ENCODE measurements at regions not wholly inside any gene's neighbourhood (a gene's known extent, or its start where the extent isn't known, plus 50 kb on each side); places are given as distances from the start of the nearest gene placed in this dataset.
"Not testable (repeated sequence)": the region's sequence is repeated elsewhere in the genome, so short reads cannot be mapped to it uniquely, and the experiment has no call there.

- no peaks in the 10 kb centered on the region for H3K4me1 ChIP-seq (ENCODE audit: control insufficient read depth, extremely low read depth, insufficient read depth, low read length)
- no peaks in the 10 kb centered on the region for H3K36me3 ChIP-seq (ENCODE audit: control insufficient read depth, insufficient read depth, low read length)
- no peak overlapping the region for H3K27ac ChIP-seq (ENCODE audit: insufficient read depth, low read length)
- no peak for DNase-seq (ENCODE audit: low read depth in 2 of 2)
- H3K4me3 ChIP-seq (replicated peaks in 1 of 4; ENCODE audit: control extremely low read depth in 1 of 4, insufficient read depth in 1 of 4, low read depth in 3 of 4, low read length in 4 of 4) = no peak overlapping the region
- H3K9ac ChIP-seq (ENCODE audit: insufficient read depth, low read length) = no peak overlapping the region
- no peak overlapping the region for H2AFZ ChIP-seq (ENCODE audit: low read length)
- H3K4me2 ChIP-seq (ENCODE audit: extremely low read depth, insufficient read depth, low read length) = no peak overlapping the region
- H3K79me2 ChIP-seq (ENCODE audit: control insufficient read depth, insufficient read depth, low read length) = no peaks in the 10 kb centered on the region
- H4K20me1 ChIP-seq (ENCODE audit: control insufficient read depth, extremely low read depth, insufficient read depth, low read length) = no peaks in the 10 kb centered on the region
- no peaks in the 10 kb centered on the region for H3K27me3 ChIP-seq (ENCODE audit: control insufficient read depth, insufficient read depth, low read length)
- TF ChIP-seq EZH2 (IDR thresholded peaks at IDR 0.05; ENCODE audit: low read length, missing control alignments) (no peak), CTCF (conservative IDR thresholded peaks at IDR 0.05 in 1 of 2, IDR thresholded peaks at IDR 0.05 in 1 of 2; ENCODE audit: low read depth in 1 of 2, low read length in 2 of 2) (no peak)
- no peaks in the 10 kb centered on the region for H3K9me3 ChIP-seq (ENCODE audit: control insufficient read depth, insufficient read depth, low read depth, low read length)
These were observed 69.9 kb downstream of the SDR9C7 start for GRCh38 chr12:56864318-56864717.

- no peak overlapping the region for H3K27ac ChIP-seq (ENCODE audit: insufficient read depth, low read length)
These were observed 70.4 kb downstream of the SDR9C7 start for GRCh38 chr12:56863789-56864188.

GRCh38 chr12:56862264-56862663 is 71.9 kb downstream of the SDR9C7 start:
- DNase-seq (ENCODE audit: low read depth in 2 of 2) = no peak
- Histone ChIP-seq H3K4me3 (replicated peaks in 1 of 4; ENCODE audit: control extremely low read depth in 1 of 4, insufficient read depth in 1 of 4, low read depth in 3 of 4, low read length in 4 of 4) (no peak overlapping the region), H3K9ac (ENCODE audit: insufficient read depth, low read length) (no peak overlapping the region), H2AFZ (ENCODE audit: low read length) (no peak overlapping the region), H3K9me3 (ENCODE audit: control insufficient read depth, insufficient read depth, low read depth, low read length) (no peaks in the 10 kb centered on the region), H3K4me1 (ENCODE audit: control insufficient read depth, extremely low read depth, insufficient read depth, low read length) (no peaks in the 10 kb centered on the region), H3K36me3 (ENCODE audit: control insufficient read depth, insufficient read depth, low read length) (no peaks in the 10 kb centered on the region), H3K27ac (ENCODE audit: insufficient read depth, low read length) (no peak overlapping the region), H4K20me1 (ENCODE audit: control insufficient read depth, extremely low read depth, insufficient read depth, low read length) (no peaks in the 10 kb centered on the region), H3K79me2 (ENCODE audit: control insufficient read depth, insufficient read depth, low read length) (no peaks in the 10 kb centered on the region), H3K4me2 (ENCODE audit: extremely low read depth, insufficient read depth, low read length) (no peak overlapping the region), H3K27me3 (ENCODE audit: control insufficient read depth, insufficient read depth, low read length) (no peaks in the 10 kb centered on the region)
- no peak for TF ChIP-seq EZH2 (IDR thresholded peaks at IDR 0.05; ENCODE audit: low read length, missing control alignments)
- no peak for TF ChIP-seq CTCF (conservative IDR thresholded peaks at IDR 0.05 in 1 of 2, IDR thresholded peaks at IDR 0.05 in 1 of 2; ENCODE audit: low read depth in 1 of 2, low read length in 2 of 2)

More at GRCh38 chr12:56863789-56864188, 70.4 kb downstream of the SDR9C7 start:
- Histone ChIP-seq H3K4me2 (ENCODE audit: extremely low read depth, insufficient read depth, low read length) (no peak overlapping the region), H3K27me3 (ENCODE audit: control insufficient read depth, insufficient read depth, low read length) (no peaks in the 10 kb centered on the region), H3K4me1 (ENCODE audit: control insufficient read depth, extremely low read depth, insufficient read depth, low read length) (no peaks in the 10 kb centered on the region), H3K79me2 (ENCODE audit: control insufficient read depth, insufficient read depth, low read length) (no peaks in the 10 kb centered on the region), H3K9ac (ENCODE audit: insufficient read depth, low read length) (no peak overlapping the region), H4K20me1 (ENCODE audit: control insufficient read depth, extremely low read depth, insufficient read depth, low read length) (no peaks in the 10 kb centered on the region), H3K36me3 (ENCODE audit: control insufficient read depth, insufficient read depth, low read length) (no peaks in the 10 kb centered on the region), H2AFZ (ENCODE audit: low read length) (no peak overlapping the region), H3K4me3 (replicated peaks in 1 of 4; ENCODE audit: control extremely low read depth in 1 of 4, insufficient read depth in 1 of 4, low read depth in 3 of 4, low read length in 4 of 4) (no peak overlapping the region), H3K9me3 (ENCODE audit: control insufficient read depth, insufficient read depth, low read depth, low read length) (no peaks in the 10 kb centered on the region)
- TF ChIP-seq EZH2 (IDR thresholded peaks at IDR 0.05; ENCODE audit: low read length, missing control alignments) (no peak), CTCF (conservative IDR thresholded peaks at IDR 0.05 in 1 of 2, IDR thresholded peaks at IDR 0.05 in 1 of 2; ENCODE audit: low read depth in 1 of 2, low read length in 2 of 2) (no peak)
- DNase-seq (ENCODE audit: low read depth in 2 of 2) = no peak

- not testable (repeated sequence) for H3K4me3 ChIP-seq (replicated peaks in 1 of 4; ENCODE audit: control extremely low read depth in 1 of 4, insufficient read depth in 1 of 4, low read depth in 3 of 4, low read length in 4 of 4); H3K9ac ChIP-seq (ENCODE audit: insufficient read depth, low read length); H3K4me1 ChIP-seq (ENCODE audit: control insufficient read depth, extremely low read depth, insufficient read depth, low read length); H3K27ac ChIP-seq (ENCODE audit: insufficient read depth, low read length); H3K9me3 ChIP-seq (ENCODE audit: control insufficient read depth, insufficient read depth, low read depth, low read length); H3K27me3 ChIP-seq (ENCODE audit: control insufficient read depth, insufficient read depth, low read length); H3K79me2 ChIP-seq (ENCODE audit: control insufficient read depth, insufficient read depth, low read length); H3K36me3 ChIP-seq (ENCODE audit: control insufficient read depth, insufficient read depth, low read length); H2AFZ ChIP-seq (ENCODE audit: low read length); H3K4me2 ChIP-seq (ENCODE audit: extremely low read depth, insufficient read depth, low read length); DNase-seq (ENCODE audit: low read depth in 2 of 2); H4K20me1 ChIP-seq (ENCODE audit: control insufficient read depth, extremely low read depth, insufficient read depth, low read length)
These were observed 80.7 kb downstream of the SDR9C7 start for GRCh38 chr12:56853392-56853978.
